Gastroesophageal sphincter (tissue), 4 donors: ENCODE measurements at regions not wholly inside any gene's neighbourhood (a gene's known extent, or its start where the extent isn't known, plus 50 kb on each side); places are given as distances from the start of the nearest gene placed in this dataset.

ENCODE experiments used
- ATAC-seq: fragments of 150-250 bp; one replicate; pipeline ENCODE4 v1.9.1; 2016; ENCODE audit warnings: mild to moderate bottlenecking, moderate library complexity
- H3K27ac ChIP-seq, 4 donors: fragments of 200-600 bp; sonication (generic) in 3 of 4; 1 replicate in 3 of 4; 2 replicates in 1 of 4; pipeline ENCODE4 v1.5.1; 2016 to 2019
- H3K27me3 ChIP-seq: fragments of 200-600 bp; sonication (generic); one replicate; pipeline ENCODE4 v1.5.1; 2019
- H3K36me3 ChIP-seq, 2 donors: fragments of 200-600 bp; sonication (generic); one replicate each; pipeline ENCODE4 v1.5.1; 2019; ENCODE audit warnings: control low read depth in 1 of 2
- H3K4me1 ChIP-seq, 3 donors: fragments of 200-600 bp; sonication (generic); 1 replicate in 2 of 3; 2 replicates in 1 of 3; pipeline ENCODE4 v1.5.1; 2016 to 2019; ENCODE audit warnings: control low read depth in 2 of 3
- H3K4me3 ChIP-seq, 2 donors: fragments of 200-600 bp; sonication (generic); one replicate each; pipeline ENCODE4 v1.5.1; 2019; ENCODE audit warnings: mild to moderate bottlenecking in 1 of 2, moderate library complexity in 1 of 2
- H3K9me3 ChIP-seq, 3 donors: fragments of 200-600 bp; sonication (generic); one replicate each; pipeline ENCODE4 v1.5.1; 2017 to 2019; ENCODE audit warnings: control low read depth in 2 of 3
- CTCF ChIP-seq, 4 experiments: fragments of 200-600 bp in 2 of 4; fragments of 450-650 bp in 2 of 4; sonication (generic) in 1 of 4; IDR thresholded peaks; one replicate each; pipeline ENCODE4 v1.5.1; 2017 to 2019; ENCODE audit warnings: antibody characterized with exemption in 4 of 4, mild to moderate bottlenecking in 2 of 4, moderate library complexity in 2 of 4
- EP300 ChIP-seq: sonication (generic); formaldehyde crosslinking; IDR thresholded peaks from one replicate; pipeline ENCODE4 v1.6.1; 2017; ENCODE audit warnings: antibody characterized with exemption, mild to moderate bottlenecking
- POLR2A ChIP-seq, 2 donors: fragments of 450-650 bp; IDR thresholded peaks; one replicate each; pipeline ENCODE4 v1.6.1; 2017; ENCODE audit warnings: antibody characterized with exemption in 2 of 2, mild to moderate bottlenecking in 2 of 2, moderate library complexity in 1 of 2
- POLR2AphosphoS5 ChIP-seq: sonication (generic); formaldehyde crosslinking; IDR thresholded peaks from one replicate; pipeline ENCODE4 v1.6.1; 2017; ENCODE audit warnings: antibody characterized with exemption
- WGBS, 2 donors: methylation state at CpG; one replicate each; pipeline ENCODE4 v1.1.5; 2018; ENCODE audit warnings: low coverage in 1 of 2; 5-methylcytosine and 5-hydroxymethylcytosine counted together

- H3K9me3 ChIP-seq, result no peaks in the 10 kb centered on the region
- TF ChIP-seq POLR2A (IDR thresholded peaks at IDR 0.05) (no peak), EP300 (no peak), CTCF (IDR thresholded peaks at IDR 0.05) (no peak), POLR2AphosphoS5 (no peak)
- no peak for ATAC-seq
- H3K27ac ChIP-seq, result no peak overlapping the region
- H3K4me1 ChIP-seq, result peaks cover 0 to 6% (median 0%) of the 10 kb centered on the region in 3 donors
- no peaks in the 10 kb centered on the region for H3K27me3 ChIP-seq
- no peak overlapping the region for H3K4me3 ChIP-seq
- H3K36me3 ChIP-seq, result no peaks in the 10 kb centered on the region
These were observed 132.9 kb upstream of the AADACL2 start for GRCh38 chr3:151600783-151601182.

- H3K36me3 ChIP-seq, result no peaks in the 10 kb centered on the region
- no peak for TF ChIP-seq EP300
- no peak for TF ChIP-seq POLR2A (IDR thresholded peaks at IDR 0.05)
- TF ChIP-seq POLR2AphosphoS5, result no peak
- no peak for TF ChIP-seq CTCF (IDR thresholded peaks at IDR 0.05)
- WGBS, 2 donors, result 83 to 90% methylated on average over 6 to 7 of the region's 7 CpGs
- no peaks in the 10 kb centered on the region for H3K9me3 ChIP-seq
- H3K4me3 ChIP-seq, result no peak overlapping the region
- no peak for ATAC-seq
- H3K27me3 ChIP-seq, result no peaks in the 10 kb centered on the region
- no peak overlapping the region for H3K27ac ChIP-seq
- H3K4me1 ChIP-seq, result peaks cover 0 to 6% (median 0%) of the 10 kb centered on the region in 3 donors
These were observed 134.5 kb upstream of the AADACL2 start for GRCh38 chr3:151599103-151599672.

- Histone ChIP-seq H3K36me3 (no peaks in the 10 kb centered on the region), H3K27ac (no peak overlapping the region), H3K9me3 (no peaks in the 10 kb centered on the region), H3K27me3 (no peaks in the 10 kb centered on the region), H3K4me1 (peaks cover 0 to 6% (median 0%) of the 10 kb centered on the region in 3 donors), H3K4me3 (no peak overlapping the region)
- no peak for TF ChIP-seq POLR2AphosphoS5
- no peak for TF ChIP-seq EP300
- no peak for TF ChIP-seq POLR2A (IDR thresholded peaks at IDR 0.05)
- no peak for TF ChIP-seq CTCF (IDR thresholded peaks at IDR 0.05)
- WGBS, 2 donors, result 79 to 100% methylated on average over 2 to 5 of the region's 5 CpGs
- no peak for ATAC-seq
These were observed 136.1 kb upstream of the IGSF10 start for GRCh38 chr3:151596940-151597339.

GRCh38 chr3:151593928-151594327 is 133.1 kb upstream of the IGSF10 start:
- Histone ChIP-seq H3K4me1 (peaks cover 0 to 6% (median 0%) of the 10 kb centered on the region in 3 donors), H3K9me3 (no peaks in the 10 kb centered on the region), H3K27ac (no peak overlapping the region), H3K36me3 (no peaks in the 10 kb centered on the region), H3K4me3 (no peak overlapping the region), H3K27me3 (no peaks in the 10 kb centered on the region)
- WGBS, 2 donors, result 86 to 100% methylated on average over 1 of the region's 1 CpG
- no peak for TF ChIP-seq EP300
- TF ChIP-seq POLR2AphosphoS5, result no peak
- no peak for TF ChIP-seq POLR2A (IDR thresholded peaks at IDR 0.05)
- TF ChIP-seq CTCF (IDR thresholded peaks at IDR 0.05), result no peak
- no peak for ATAC-seq

- Histone ChIP-seq H3K27ac (no peak overlapping the region), H3K9me3 (no peaks in the 10 kb centered on the region), H3K4me3 (no peak overlapping the region), H3K4me1 (peaks cover 0 to 6% (median 0%) of the 10 kb centered on the region in 3 donors), H3K36me3 (no peaks in the 10 kb centered on the region), H3K27me3 (no peaks in the 10 kb centered on the region)
- no peak for TF ChIP-seq POLR2A (IDR thresholded peaks at IDR 0.05)
- TF ChIP-seq CTCF (IDR thresholded peaks at IDR 0.05), result no peak
- TF ChIP-seq POLR2AphosphoS5, result no peak
- no peak for TF ChIP-seq EP300
- ATAC-seq, result no peak
These were observed 131.4 kb upstream of the IGSF10 start for GRCh38 chr3:151592287-151592686.
